Prostate gland (tissue), 2 donors: ENCODE measurements at regions not wholly inside any gene's neighbourhood (a gene's known extent, or its start where the extent isn't known, plus 50 kb on each side); places are given as distances from the start of the nearest gene placed in this dataset.

Source experiments
- DNase-seq: peaks from one replicate; pipeline ENCODE4 v3.0.0-alpha.2; 2019; ENCODE audit warnings: low spot score
- H3K27ac ChIP-seq, 2 donors: fragments of 200-600 bp; sonication (generic); 2 replicates each; pipeline ENCODE4 v1.5.1; 2017 to 2019
- H3K27me3 ChIP-seq: fragments of 200-600 bp; sonication (generic); replicated peaks from 2 replicates; pipeline ENCODE4 v1.5.1; 2019; ENCODE audit not compliant: insufficient read depth
- H3K36me3 ChIP-seq, 2 donors: fragments of 200-600 bp; sonication (generic); 1 replicate in 1 of 2; 2 replicates in 1 of 2; pipeline versions ENCODE4 v1.5.1 to v1.8.1; 2017 to 2019
- H3K4me1 ChIP-seq: fragments of 200-600 bp; sonication (generic); replicated peaks from 2 replicates; pipeline ENCODE4 v1.5.1; 2019
- H3K4me3 ChIP-seq, 2 donors: fragments of 200-600 bp; sonication (generic); 2 replicates each; pipeline ENCODE4 v1.5.1; 2017 to 2019
- H3K9me3 ChIP-seq: fragments of 200-600 bp; sonication (generic); 2 replicates; pipeline ENCODE4 v1.5.1; 2017
- CTCF ChIP-seq, 4 experiments: fragments of 200-600 bp in 2 of 4; fragments of 450-650 bp in 2 of 4; sonication (generic) in 2 of 4; IDR thresholded peaks; 1 replicate in 3 of 4; 2 replicates in 1 of 4; pipeline ENCODE4 v1.5.1; 2016 to 2019; ENCODE audit warnings: antibody characterized with exemption in 4 of 4, mild to moderate bottlenecking in 2 of 4, moderate library complexity in 2 of 4
- POLR2A ChIP-seq: fragments of 450-650 bp; IDR thresholded peaks from one replicate; pipeline ENCODE4 v1.6.1; 2016; ENCODE audit warnings: antibody characterized with exemption, mild to moderate bottlenecking
- POLR2AphosphoS5 ChIP-seq: sonication (generic); formaldehyde crosslinking; IDR thresholded peaks from one replicate; pipeline ENCODE4 v1.6.1; 2017; ENCODE audit warnings: antibody characterized with exemption
- WGBS: methylation state at CpG from one replicate; pipeline ENCODE4 v1.1.5; 2018; 5-methylcytosine and 5-hydroxymethylcytosine counted together
- intact Hi-C: fragments of 100-400 bp; cut with DNase I; formaldehyde crosslinking; loops from one replicate; pipeline ENCODE4 v1.14.2; 2022

- Histone ChIP-seq H3K4me3 (no peak overlapping the region), H3K36me3 (no peaks in the 10 kb centered on the region), H3K27ac (no peak overlapping the region), H3K9me3 (no peaks in the 10 kb centered on the region), H3K27me3 (no peaks in the 10 kb centered on the region), H3K4me1 (no peaks in the 10 kb centered on the region)
- no peak for TF ChIP-seq POLR2AphosphoS5
- intact Hi-C loops: no loop called here
- DNase-seq: no peak
These were observed 414.4 kb downstream of the FAT4 start for GRCh38 chr4:125729171-125729570.

- no peaks in the 10 kb centered on the region for H3K36me3 ChIP-seq
- no peak for TF ChIP-seq POLR2AphosphoS5
- TF ChIP-seq POLR2A: no peak
- TF ChIP-seq CTCF (IDR thresholded peaks at IDR 0.05): no peak
- WGBS: 46% methylated on average over 1 of the region's 1 CpG
- no peaks in the 10 kb centered on the region for H3K27me3 ChIP-seq
- H3K4me3 ChIP-seq: no peak overlapping the region
- intact Hi-C loops: no loop called here
- H3K27ac ChIP-seq: no peak overlapping the region
- H3K9me3 ChIP-seq: no peaks in the 10 kb centered on the region
- H3K4me1 ChIP-seq: no peaks in the 10 kb centered on the region
- DNase-seq: no peak
These were observed 417.9 kb downstream of the FAT4 start for GRCh38 chr4:125732632-125733031.

GRCh38 chr4:125734504-125734903 lies 419.7 kb downstream of the FAT4 start:
- Histone ChIP-seq H3K9me3 (no peaks in the 10 kb centered on the region), H3K36me3 (no peaks in the 10 kb centered on the region), H3K4me1 (no peaks in the 10 kb centered on the region), H3K27me3 (no peaks in the 10 kb centered on the region), H3K4me3 (no peak overlapping the region), H3K27ac (no peak overlapping the region)
- DNase-seq: no peak
- TF ChIP-seq POLR2A: no peak
- TF ChIP-seq POLR2AphosphoS5: no peak
- no peak for TF ChIP-seq CTCF (IDR thresholded peaks at IDR 0.05)
- intact Hi-C loops: no loop called here
- WGBS: 89% methylated on average over 5 of the region's 5 CpGs

GRCh38 chr4:125735102-125735501 lies 420.3 kb downstream of the FAT4 start:
- Histone ChIP-seq H3K36me3 (no peaks in the 10 kb centered on the region), H3K27ac (no peak overlapping the region), H3K9me3 (no peaks in the 10 kb centered on the region), H3K27me3 (no peaks in the 10 kb centered on the region), H3K4me3 (no peak overlapping the region), H3K4me1 (no peaks in the 10 kb centered on the region)
- TF ChIP-seq CTCF (IDR thresholded peaks at IDR 0.05) (no peak), POLR2A (no peak), POLR2AphosphoS5 (no peak)
- DNase-seq: no peak
- 27% methylated on average over 4 of the region's 4 CpGs for WGBS
- intact Hi-C loops: no loop called here

GRCh38 chr4:125736057-125736456 lies 421.3 kb downstream of the FAT4 start:
- Histone ChIP-seq H3K27ac (no peak overlapping the region), H3K36me3 (no peaks in the 10 kb centered on the region), H3K9me3 (no peaks in the 10 kb centered on the region), H3K4me1 (no peaks in the 10 kb centered on the region), H3K4me3 (no peak overlapping the region), H3K27me3 (no peaks in the 10 kb centered on the region)
- DNase-seq: no peak
- intact Hi-C loops: no loop called here
- 89% methylated on average over 1 of the region's 1 CpG for WGBS
- TF ChIP-seq CTCF (IDR thresholded peaks at IDR 0.05): no peak
- no peak for TF ChIP-seq POLR2A
